Activated CD4-positive, alpha-beta T cell treated with anti-CD3 and anti-CD28 coated beads, Interleukin-2, amount 50 U/mL, for 24 hours (primary cell): ENCODE measurements at regions not wholly inside any gene's neighbourhood (a gene's known extent, or its start where the extent isn't known, plus 50 kb on each side); places are given as distances from the start of the nearest gene placed in this dataset.

ENCODE experiments used
- DNase-seq, 2 donors: peaks; one replicate each; pipeline ENCODE4 v3.0.0-alpha.2; 2020; ENCODE audit warnings: low read depth in 1 of 2, low spot score in 1 of 2

DNA sequence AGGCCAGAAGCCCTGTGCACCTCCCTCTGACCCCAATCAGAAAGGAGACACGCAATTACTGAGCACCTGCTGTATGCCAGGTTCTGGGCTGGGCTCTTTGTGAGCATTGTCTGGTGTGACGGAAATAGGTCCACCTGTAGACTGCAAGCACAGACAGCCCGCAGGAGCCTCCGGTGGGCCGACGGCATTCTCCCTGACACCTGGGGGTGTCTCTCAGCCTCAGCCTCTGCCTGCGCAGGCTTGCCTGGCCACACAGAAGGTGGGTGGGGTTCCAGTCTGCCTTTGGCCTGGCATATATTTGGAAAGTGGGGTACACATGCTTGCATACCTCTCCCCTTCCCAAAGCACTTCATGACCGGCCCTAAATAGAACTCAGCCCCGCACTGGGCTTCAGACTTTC lies 129.3 kb downstream of the BUD13 start:
- DNase-seq = no peak

- no peak for DNase-seq
Observed at GRCh38 chr11:116642902-116643301, 129.9 kb downstream of the BUD13 start.

GRCh38 chr11:116642481-116642880 lies 130.3 kb downstream of the BUD13 start:
- no peak for DNase-seq

- DNase-seq = no peak
Observed at GRCh38 chr11:116641561-116642045, 131.2 kb downstream of the BUD13 start.

GRCh38 chr11:116640641-116641402 lies 132.0 kb downstream of the BUD13 start:
- DNase-seq = no peak

GRCh38 chr11:116638463-116638862 lies 134.3 kb downstream of the BUD13 start:
- DNase-seq = no peak

- DNase-seq = no peak
Observed at GRCh38 chr11:116637766-116638165, 135.0 kb downstream of the BUD13 start.

DNA sequence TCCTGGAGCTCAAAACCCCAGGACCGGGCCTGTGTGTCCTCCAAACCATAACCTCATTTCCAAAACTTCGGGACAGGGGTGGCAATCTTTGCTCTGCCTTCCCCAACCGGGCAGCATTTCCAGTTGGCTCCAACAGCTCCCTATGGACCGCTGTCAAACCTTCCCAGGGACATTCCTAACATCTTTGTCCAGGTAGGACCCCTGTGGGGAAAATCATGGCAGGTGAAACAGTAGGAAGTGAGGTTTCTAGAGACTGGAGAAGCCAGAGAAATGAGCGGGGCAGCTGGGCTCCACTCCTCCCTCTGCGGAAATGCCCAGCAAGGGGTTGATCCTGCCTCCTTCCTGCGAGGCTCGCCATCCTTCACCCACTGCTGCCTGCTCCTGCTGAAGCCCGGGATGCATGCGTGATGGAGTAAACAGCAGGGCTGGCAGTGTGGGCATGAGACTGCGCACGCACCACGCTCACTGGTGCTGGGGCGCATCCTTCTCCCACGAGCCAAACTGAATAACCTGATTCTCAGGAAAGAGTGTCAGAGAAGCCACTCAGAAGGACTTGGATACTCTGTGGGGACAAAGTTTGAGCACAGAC lies 136.4 kb downstream of the BUD13 start:
- no peak for DNase-seq

DNA sequence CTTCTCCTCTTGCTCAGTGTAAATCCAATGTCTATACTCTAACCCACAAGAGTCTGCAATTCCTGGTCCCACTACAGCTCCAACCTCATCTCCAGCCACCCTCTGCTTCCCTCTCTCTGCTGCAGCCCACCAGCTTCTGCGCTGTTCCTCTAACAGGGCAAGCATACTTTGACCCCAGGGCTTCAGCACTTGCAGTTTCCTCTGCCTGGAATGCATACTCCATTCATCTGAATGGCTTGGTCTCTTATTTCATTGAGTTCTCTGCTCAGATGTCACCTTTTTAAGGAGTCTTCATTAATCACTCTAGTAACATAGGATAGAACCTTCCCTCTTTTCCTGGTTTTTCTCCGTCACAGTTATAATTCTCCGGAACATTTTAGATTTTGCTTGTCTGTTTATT lies 141.6 kb downstream of the BUD13 start:
- DNase-seq = no peak

- DNase-seq = no peak
Observed at GRCh38 chr11:116618461-116618860, 154.3 kb downstream of the BUD13 start.

- no peak for DNase-seq
Observed at GRCh38 chr11:116615211-116615865, 157.4 kb downstream of the BUD13 start.

GRCh38 chr11:116614306-116615210 lies 158.2 kb downstream of the BUD13 start:
- DNase-seq = no peak

GRCh38 chr11:116613206-116613875 lies 159.4 kb downstream of the BUD13 start:
- no peak for DNase-seq

GRCh38 chr11:116611998-116612620 lies 160.7 kb downstream of the BUD13 start:
- no peak for DNase-seq

GRCh38 chr11:116610190-116610589 lies 162.6 kb downstream of the BUD13 start:
- no peak for DNase-seq

DNA sequence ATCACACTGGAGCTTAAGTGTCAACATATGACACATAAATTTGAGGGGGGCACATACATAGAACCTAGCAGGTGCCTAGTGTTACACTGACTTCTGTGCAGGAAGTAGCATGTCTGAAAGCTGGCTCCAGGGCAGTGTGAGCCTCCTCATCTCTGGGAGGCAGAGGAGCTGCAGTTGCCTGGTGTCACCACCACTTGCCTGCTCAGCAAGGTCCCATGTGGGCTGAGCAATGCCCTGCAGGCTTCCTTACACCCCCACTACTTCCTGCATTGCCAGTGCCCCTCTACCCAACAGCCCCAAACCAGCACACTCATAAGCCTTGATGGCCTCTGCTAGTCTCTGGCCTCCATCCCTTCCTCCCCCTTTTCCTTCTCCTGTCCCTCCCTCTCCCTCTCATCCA lies 165.8 kb downstream of the BUD13 start:
- no peak for DNase-seq

- no peak for DNase-seq
Observed at GRCh38 chr11:116605543-116606459, 167.0 kb downstream of the BUD13 start.

DNA sequence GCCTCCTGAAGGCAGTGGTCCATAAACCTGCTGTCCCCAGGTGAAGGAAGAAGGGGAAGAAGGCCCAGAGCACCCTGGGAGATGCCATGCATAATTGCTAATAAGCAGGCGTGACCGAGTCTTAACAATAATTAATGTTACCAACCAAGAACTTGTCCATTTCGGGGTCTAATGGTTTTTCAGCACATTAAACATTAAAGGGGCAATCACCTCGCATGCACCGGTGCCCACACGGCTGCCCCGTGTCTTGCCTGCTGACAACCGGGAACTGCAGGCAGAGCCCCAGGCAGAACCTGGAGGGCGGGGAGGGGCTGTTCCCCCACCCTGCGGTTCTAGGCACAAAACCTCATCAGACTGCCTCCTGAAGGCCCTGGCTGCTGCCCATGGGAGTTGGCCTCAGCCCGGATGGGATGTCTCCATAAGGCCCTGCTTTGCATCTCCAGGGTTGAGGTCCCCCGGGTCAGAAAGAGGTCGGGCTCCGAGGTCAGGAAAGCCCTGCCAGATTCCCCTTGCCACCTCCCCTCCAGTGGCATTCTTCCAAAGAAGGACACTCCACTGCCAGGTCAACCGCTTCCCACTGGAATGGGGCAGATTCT lies 169.0 kb downstream of the BUD13 start:
- DNase-seq = no peak

GRCh38 chr11:116602637-116602942 lies 170.2 kb downstream of the BUD13 start:
- DNase-seq = no peak
